SU-DHL-6 (cell line): ENCODE measurements at regions not wholly inside any gene's neighbourhood (a gene's known extent, or its start where the extent isn't known, plus 50 kb on each side); places are given as distances from the start of the nearest gene placed in this dataset.

Experiments used
- H2AFZ ChIP-seq: fragments of 200-600 bp; sonication (generic); 2 replicates; pipeline ENCODE4 v1.6.1; 2014; ENCODE audit warnings: low read depth, mild to moderate bottlenecking, moderate library complexity, mixed read lengths, antibody characterized with exemption, low read length; ENCODE audit not compliant: severe bottlenecking
- H3F3A ChIP-seq: fragments of 200-600 bp; shearing (Covaris generic); 2 replicates; pipeline ENCODE4 v1.6.0; 2016; ENCODE audit warnings: antibody characterized with exemption, mild to moderate bottlenecking; ENCODE audit not compliant: insufficient read depth
- H3K27ac ChIP-seq: fragments of 200-600 bp; sonication (generic); 2 replicates; pipeline ENCODE4 v1.5.1; 2016; ENCODE audit warnings: low read depth, mild to moderate bottlenecking, low read length, moderate library complexity, mixed read lengths
- H3K27me3 ChIP-seq: fragments of 200-600 bp; sonication (generic), shearing (Covaris generic); 2 replicates; pipeline ENCODE4 v1.6.0; 2014; ENCODE audit warnings: mild to moderate bottlenecking, low read length
- H3K36me3 ChIP-seq: fragments of 200-600 bp; sonication (generic); 2 replicates; pipeline ENCODE4 v1.6.1; 2014; ENCODE audit warnings: mild to moderate bottlenecking, low read length, mixed read lengths
- H3K4me2 ChIP-seq: fragments of 300-600, 200-600 bp; shearing (Covaris generic), sonication (generic); 2 replicates; pipeline ENCODE4 v1.6.0; 2014; ENCODE audit warnings: low read length, low read depth, mild to moderate bottlenecking; ENCODE audit not compliant: poor library complexity, severe bottlenecking
- H3K4me3 ChIP-seq: fragments of 200-600 bp; sonication (generic); 2 replicates; pipeline ENCODE4 v1.5.1; 2014; ENCODE audit warnings: antibody characterized with exemption, low read length, mild to moderate bottlenecking, mixed read lengths; ENCODE audit not compliant: insufficient read depth, poor library complexity, severe bottlenecking
- H3K79me2 ChIP-seq: fragments of 200-600 bp; sonication (generic); 2 replicates; pipeline ENCODE4 v1.6.1; 2014; ENCODE audit warnings: mild to moderate bottlenecking, low read length, moderate library complexity; ENCODE audit not compliant: insufficient read depth
- H3K9ac ChIP-seq: fragments of 200-600 bp; sonication (generic); 2 replicates; pipeline ENCODE4 v1.7.0; 2014; ENCODE audit warnings: mild to moderate bottlenecking, low read length
- H3K9me2 ChIP-seq: fragments of 200-600 bp; sonication (generic); replicated peaks from 2 replicates; pipeline ENCODE4 v1.6.1; 2014; ENCODE audit warnings: low read length; ENCODE audit not compliant: insufficient read depth
- H3K9me3 ChIP-seq: fragments of 200-600 bp; sonication (generic); 2 replicates; pipeline ENCODE4 v1.6.1; 2014; ENCODE audit warnings: low read length, mixed read lengths; ENCODE audit not compliant: insufficient read depth
- H4K20me1 ChIP-seq: fragments of 200-600 bp; sonication (generic); 2 replicates; pipeline ENCODE4 v1.6.1; 2014; ENCODE audit warnings: low read depth, mild to moderate bottlenecking, antibody characterized with exemption, low read length, moderate library complexity, mixed read lengths
- CTCF ChIP-seq: fragments of 200-600 bp; sonication (generic); IDR thresholded peaks from one replicate; pipeline ENCODE4 v1.5.1; 2017; ENCODE audit warnings: antibody characterized with exemption, mild to moderate bottlenecking, low read length, moderate library complexity; ENCODE audit not compliant: insufficient read depth, poor library complexity, severe bottlenecking
- EZH2phosphoT487 ChIP-seq: fragments of 200-600 bp; sonication (generic), shearing (Covaris generic); conservative IDR thresholded peaks from 2 replicates; pipeline ENCODE4 v1.6.1; 2018; ENCODE audit warnings: mild to moderate bottlenecking, antibody characterized with exemption, low read length, moderate library complexity, mixed read lengths

GRCh38 chr3:117393119-117393518, 683.5 kb downstream of the TUSC7 start:
- no peak overlapping the region for H3K9ac ChIP-seq
- H3K4me3 ChIP-seq = no peak overlapping the region
- H3K27ac ChIP-seq = no peak overlapping the region
- no peaks in the 10 kb centered on the region for H3K9me3 ChIP-seq
- TF ChIP-seq EZH2phosphoT487 (no peak), CTCF (no peak)
- no peaks in the 10 kb centered on the region for H3K9me2 ChIP-seq
- H3K79me2 ChIP-seq = no peaks in the 10 kb centered on the region
- H4K20me1 ChIP-seq = no peaks in the 10 kb centered on the region
- no peaks in the 10 kb centered on the region for H3K27me3 ChIP-seq
- H3F3A ChIP-seq = no peaks in the 10 kb centered on the region
- no peak overlapping the region for H3K4me2 ChIP-seq
- H3K36me3 ChIP-seq = no peaks in the 10 kb centered on the region
- no peak overlapping the region for H2AFZ ChIP-seq

- no peaks in the 10 kb centered on the region for H3K27me3 ChIP-seq
- no peaks in the 10 kb centered on the region for H3K36me3 ChIP-seq
- H3K79me2 ChIP-seq = no peaks in the 10 kb centered on the region
- no peaks in the 10 kb centered on the region for H3K9me2 ChIP-seq
- H3K9ac ChIP-seq = no peak overlapping the region
- no peaks in the 10 kb centered on the region for H3F3A ChIP-seq
- no peak for TF ChIP-seq EZH2phosphoT487
- no peak for TF ChIP-seq CTCF
- no peak overlapping the region for H2AFZ ChIP-seq
- no peaks in the 10 kb centered on the region for H4K20me1 ChIP-seq
- no peak overlapping the region for H3K27ac ChIP-seq
- H3K9me3 ChIP-seq = no peaks in the 10 kb centered on the region
- no peak overlapping the region for H3K4me2 ChIP-seq
- no peak overlapping the region for H3K4me3 ChIP-seq
These were observed 688.7 kb downstream of the TUSC7 start for GRCh38 chr3:117398141-117398899.

GRCh38 chr3:117399311-117400078, 689.9 kb downstream of the TUSC7 start:
- no peak overlapping the region for H3K27ac ChIP-seq
- no peak overlapping the region for H3K4me2 ChIP-seq

More at GRCh38 chr3:117399311-117400078, 689.9 kb downstream of the TUSC7 start:
- Histone ChIP-seq H4K20me1 (no peaks in the 10 kb centered on the region), H2AFZ (no peak overlapping the region), H3K4me3 (no peak overlapping the region), H3K9me3 (no peaks in the 10 kb centered on the region), H3K27me3 (no peaks in the 10 kb centered on the region), H3K9me2 (no peaks in the 10 kb centered on the region), H3K36me3 (no peaks in the 10 kb centered on the region), H3K9ac (no peak overlapping the region), H3F3A (no peaks in the 10 kb centered on the region), H3K79me2 (no peaks in the 10 kb centered on the region)
- TF ChIP-seq CTCF = no peak
- TF ChIP-seq EZH2phosphoT487 = no peak
